Activated naive CD4-positive, alpha-beta T cell treated with anti-CD3 and anti-CD28 coated beads, Interleukin-2, amount 10 ng/mL, durations not matched to agents 7 days and 5 days (primary cell): ENCODE measurements at regions not wholly inside any gene's neighbourhood (a gene's known extent, or its start where the extent isn't known, plus 50 kb on each side); places are given as distances from the start of the nearest gene placed in this dataset.
"Not testable (repeated sequence)": the region's sequence is repeated elsewhere in the genome, so short reads cannot be mapped to it uniquely, and the experiment has no call there.

Experiments
- CTCF ChIA-PET: fragments of 350-600 bp; sonication (Branson Sonifier 250); formaldehyde crosslinking; loops from one replicate; lab custom pipeline; 2021; ENCODE audit warnings: antibody characterized with exemption; lab: Charles Lee
- DNase-seq: peaks from one replicate; pipeline ENCODE4 v3.0.0-alpha.2; 2020
- H3K27ac Mint-ChIP-seq: one replicate; pipeline ENCODE4 v1.8.0; 2021; ENCODE audit warnings: mild to moderate bottlenecking, moderate library complexity, mixed read lengths
- H3K27me3 Mint-ChIP-seq: one replicate; pipeline ENCODE4 v1.8.0; 2021; ENCODE audit warnings: mild to moderate bottlenecking, mixed read lengths
- H3K36me3 Mint-ChIP-seq: one replicate; pipeline ENCODE4 v1.8.0; 2021; ENCODE audit warnings: mixed read lengths
- H3K4me1 Mint-ChIP-seq: one replicate; pipeline ENCODE4 v1.8.0; 2021; ENCODE audit warnings: mixed read lengths
- H3K4me3 Mint-ChIP-seq: one replicate; pipeline ENCODE4 v1.8.0; 2021; ENCODE audit warnings: mild to moderate bottlenecking, moderate library complexity, mixed read lengths
- H3K9me3 Mint-ChIP-seq: one replicate; pipeline ENCODE4 v1.8.0; 2021; ENCODE audit warnings: mixed read lengths

- DNase-seq = no peak
- CTCF ChIA-PET = no interaction called here
- Mint-ChIP-seq H3K4me3 (no peak overlapping the region), H3K9me3 (no peaks in the 10 kb centered on the region), H3K4me1 (no peaks in the 10 kb centered on the region), H3K27me3 (no peaks in the 10 kb centered on the region), H3K36me3 (no peaks in the 10 kb centered on the region), H3K27ac (no peak overlapping the region)
These were observed 111.2 kb upstream of the SGCG start for GRCh38 chr13:23069566-23069965.

DNA sequence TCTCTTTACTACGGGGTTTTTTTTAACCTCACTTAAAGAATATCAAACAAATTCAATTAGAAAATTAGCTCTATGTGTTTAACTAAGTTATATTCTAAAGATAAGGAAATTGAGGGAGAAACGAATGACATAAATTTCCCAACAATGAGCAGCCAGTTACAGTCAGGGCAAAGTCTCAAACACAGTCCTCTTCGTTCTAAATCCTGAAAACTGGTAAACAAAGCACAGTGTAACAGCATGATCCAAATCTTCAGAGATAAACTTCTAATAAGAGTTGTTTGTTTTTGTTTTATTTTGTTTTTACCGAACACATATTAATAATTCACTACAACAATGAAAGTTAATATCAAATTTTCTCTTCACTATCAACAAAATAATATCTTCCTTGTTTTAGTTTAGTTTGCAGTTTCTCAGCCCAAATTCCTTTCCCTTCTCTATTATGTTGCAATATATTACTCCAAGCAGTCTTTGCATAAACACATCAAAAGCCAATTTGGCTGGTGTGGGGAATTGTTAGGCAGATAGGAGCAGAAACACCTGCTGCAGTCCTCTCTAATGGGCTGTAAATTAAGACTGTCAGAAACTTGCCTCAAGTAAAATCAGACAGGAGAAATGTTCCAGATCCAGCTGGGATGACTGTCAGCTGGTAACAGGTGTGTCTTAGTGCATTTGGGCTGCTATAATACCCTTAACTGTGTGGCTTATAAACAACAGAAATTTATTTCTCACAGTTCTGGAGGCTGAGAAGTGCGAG, 106.5 kb upstream of the SGCG start:
- Mint-ChIP-seq H3K4me3 (no peak overlapping the region), H3K4me1 (no peaks in the 10 kb centered on the region), H3K36me3 (no peaks in the 10 kb centered on the region), H3K27me3 (no peaks in the 10 kb centered on the region), H3K9me3 (no peaks in the 10 kb centered on the region), H3K27ac (no peak overlapping the region)
- DNase-seq = no peak
- CTCF ChIA-PET = no interaction called here

- CTCF ChIA-PET = no interaction called here
- H3K36me3 Mint-ChIP-seq = no peaks in the 10 kb centered on the region
- H3K27ac Mint-ChIP-seq = no peak overlapping the region
- peaks cover 2% of the 10 kb centered on the region for H3K9me3 Mint-ChIP-seq
- H3K27me3 Mint-ChIP-seq = no peaks in the 10 kb centered on the region
- no peak for DNase-seq
- H3K4me3 Mint-ChIP-seq = no peak overlapping the region
- H3K4me1 Mint-ChIP-seq = no peaks in the 10 kb centered on the region
These were observed 99.6 kb upstream of the SGCG start for GRCh38 chr13:23081220-23081619.

GRCh38 chr13:23081901-23082300, 98.9 kb upstream of the SGCG start:
- Mint-ChIP-seq H3K9me3 (peaks cover 2% of the 10 kb centered on the region), H3K36me3 (no peaks in the 10 kb centered on the region), H3K4me3 (no peak overlapping the region), H3K4me1 (no peaks in the 10 kb centered on the region), H3K27me3 (no peaks in the 10 kb centered on the region), H3K27ac (no peak overlapping the region)
- CTCF ChIA-PET = no interaction called here
- DNase-seq = no peak

GRCh38 chr13:23086968-23087623, 93.7 kb upstream of the SGCG start:
- no peak overlapping the region for H3K4me3 Mint-ChIP-seq
- H3K27me3 Mint-ChIP-seq = no peaks in the 10 kb centered on the region
- CTCF ChIA-PET = interaction anchor here (1.1 kb wide), 2 partner anchors 11 to 20 kb away, joined by 3 read pairs; no protein-coding TSS in a partner anchor
- no peak overlapping the region for H3K27ac Mint-ChIP-seq
- H3K9me3 Mint-ChIP-seq = peaks cover 2% of the 10 kb centered on the region
- H3K4me1 Mint-ChIP-seq = no peaks in the 10 kb centered on the region
- H3K36me3 Mint-ChIP-seq = no peaks in the 10 kb centered on the region
- no peak for DNase-seq

- no peaks in the 10 kb centered on the region for H3K27me3 Mint-ChIP-seq
- peaks cover 2% of the 10 kb centered on the region for H3K9me3 Mint-ChIP-seq
- no peak overlapping the region for H3K27ac Mint-ChIP-seq
- peak; percentile 33 for DNase-seq
- CTCF ChIA-PET = interaction anchor here (1.1 kb wide), 2 partner anchors 12 to 21 kb away, joined by 3 read pairs; no protein-coding TSS in a partner anchor
- H3K4me3 Mint-ChIP-seq = no peak overlapping the region
- no peaks in the 10 kb centered on the region for H3K4me1 Mint-ChIP-seq
- no peaks in the 10 kb centered on the region for H3K36me3 Mint-ChIP-seq
These were observed 92.9 kb upstream of the SGCG start for GRCh38 chr13:23087880-23088279.

- Mint-ChIP-seq H3K4me3 (no peak overlapping the region), H3K27me3 (no peaks in the 10 kb centered on the region)
- CTCF ChIA-PET = no interaction called here
These were observed 82.4 kb upstream of the SGCG start for GRCh38 chr13:23098161-23098907.

GRCh38 chr13:23105051-23105450, 75.7 kb upstream of the SGCG start:
- Mint-ChIP-seq H3K9me3 (peaks cover 1% of the 10 kb centered on the region), H3K4me1 (no peaks in the 10 kb centered on the region)

More at GRCh38 chr13:23098161-23098907, 82.4 kb upstream of the SGCG start:
- Mint-ChIP-seq H3K36me3 (no peaks in the 10 kb centered on the region), H3K27ac (no peak overlapping the region), H3K9me3 (no peaks in the 10 kb centered on the region), H3K4me1 (no peaks in the 10 kb centered on the region)
- no peak for DNase-seq

DNA sequence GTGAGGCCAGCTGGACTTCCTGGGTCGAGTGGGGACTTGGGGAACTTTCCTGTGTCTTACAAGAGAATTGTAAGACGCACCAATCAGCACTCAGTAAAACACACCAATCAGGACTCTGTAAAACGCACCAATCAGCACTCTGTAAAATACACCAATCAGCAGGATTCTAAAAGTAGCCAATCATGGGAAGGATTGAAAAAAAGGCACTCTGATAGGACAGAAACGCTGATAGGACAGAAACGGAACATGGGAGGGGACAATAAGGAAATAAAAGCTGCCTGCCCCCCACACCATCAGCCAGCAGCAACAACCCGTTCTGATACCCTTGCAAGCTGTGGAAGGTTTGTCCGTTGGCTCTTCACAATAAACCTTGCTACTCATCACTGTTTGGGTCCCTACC, 73.1 kb upstream of the SGCG start:
- CTCF ChIA-PET = no interaction called here
- Mint-ChIP-seq H3K27me3 (no peaks in the 10 kb centered on the region), H3K4me3 (no peak overlapping the region), H3K36me3 (no peaks in the 10 kb centered on the region), H3K27ac (no peak overlapping the region), H3K9me3 (peaks cover 1% of the 10 kb centered on the region), H3K4me1 (no peaks in the 10 kb centered on the region)
- no peak for DNase-seq

More at GRCh38 chr13:23105051-23105450, 75.7 kb upstream of the SGCG start:
- no peak for DNase-seq
- Mint-ChIP-seq H3K27me3 (no peaks in the 10 kb centered on the region), H3K36me3 (no peaks in the 10 kb centered on the region), H3K27ac (no peak overlapping the region), H3K4me3 (no peak overlapping the region)
- CTCF ChIA-PET = no interaction called here

DNA sequence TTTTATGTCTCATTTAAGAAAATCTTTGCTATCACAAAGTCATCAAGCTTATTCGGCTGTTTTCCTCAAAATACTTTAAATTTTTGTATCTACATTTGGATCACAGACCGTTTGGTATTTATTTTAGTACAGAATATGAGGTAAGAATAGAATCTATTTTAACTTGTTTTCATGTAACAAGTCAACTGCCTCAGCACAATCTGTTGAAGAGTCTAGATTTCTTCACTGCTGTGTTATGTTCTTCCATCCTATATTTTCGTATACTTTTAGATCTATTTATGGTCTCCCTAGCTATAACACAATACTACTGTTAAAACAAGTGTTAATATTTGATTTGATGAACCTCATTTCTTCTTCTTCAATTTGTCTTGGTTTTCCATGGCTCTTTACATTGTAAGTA, 61.6 kb upstream of the SGCG start:
- no peak overlapping the region for H3K4me3 Mint-ChIP-seq
- no peak for DNase-seq
- H3K27ac Mint-ChIP-seq = no peak overlapping the region
- H3K4me1 Mint-ChIP-seq = no peaks in the 10 kb centered on the region
- no peaks in the 10 kb centered on the region for H3K9me3 Mint-ChIP-seq
- H3K27me3 Mint-ChIP-seq = no peaks in the 10 kb centered on the region
- no peaks in the 10 kb centered on the region for H3K36me3 Mint-ChIP-seq
- CTCF ChIA-PET = no interaction called here

- not testable (repeated sequence) for H3K27ac Mint-ChIP-seq, DNase-seq, H3K9me3 Mint-ChIP-seq, H3K36me3 Mint-ChIP-seq, H3K4me3 Mint-ChIP-seq, H3K27me3 Mint-ChIP-seq, H3K4me1 Mint-ChIP-seq
- CTCF ChIA-PET = interaction anchor here (0.7 kb wide), 1 partner anchor 296 kb away, joined by 3 read pairs; no protein-coding TSS in a partner anchor
These were observed 53.2 kb upstream of the SGCG start for GRCh38 chr13:23127540-23127939.

GRCh38 chr13:23129331-23129730, 51.4 kb upstream of the SGCG start:
- CTCF ChIA-PET = no interaction called here
- H3K27me3 Mint-ChIP-seq = peaks cover 4% of the 10 kb centered on the region
- H3K4me1 Mint-ChIP-seq = no peaks in the 10 kb centered on the region
- no peaks in the 10 kb centered on the region for H3K9me3 Mint-ChIP-seq
- H3K4me3 Mint-ChIP-seq = no peak overlapping the region
- no peak for DNase-seq
- H3K27ac Mint-ChIP-seq = no peak overlapping the region
- H3K36me3 Mint-ChIP-seq = no peaks in the 10 kb centered on the region
